Gastrocnemius medialis (tissue), 4 donors: ENCODE measurements at regions not wholly inside any gene's neighbourhood (a gene's known extent, or its start where the extent isn't known, plus 50 kb on each side); places are given as distances from the start of the nearest gene placed in this dataset.

Experiments
- ATAC-seq, 2 donors: fragments of 150-250 bp; one replicate each; pipeline ENCODE4 v1.9.1; 2016
- DNase-seq, 2 donors: peaks; one replicate each; pipeline ENCODE4 v3.0.0-alpha.2; 2019
- H3K27ac ChIP-seq, 4 donors: fragments of 200-600 bp; sonication (generic); 1 replicate in 1 of 4; 2 replicates in 3 of 4; pipeline ENCODE4 v1.5.1; 2016 to 2018; ENCODE audit warnings: mild to moderate bottlenecking in 2 of 4, moderate library complexity in 1 of 4
- H3K27me3 ChIP-seq, 3 donors: fragments of 200-600 bp; sonication (generic) in 2 of 3; 1 replicate in 1 of 3; 2 replicates in 2 of 3; pipeline versions ENCODE4 v1.5.1 to v1.6.0; 2016 to 2019; ENCODE audit warnings: mild to moderate bottlenecking in 1 of 3, moderate library complexity in 1 of 3
- H3K36me3 ChIP-seq, 2 donors: fragments of 200-600 bp; sonication (generic) in 1 of 2; one replicate each; pipeline ENCODE4 v1.5.1; 2017 to 2018
- H3K4me1 ChIP-seq, 2 donors: fragments of 200-600 bp; sonication (generic) in 1 of 2; one replicate each; pipeline ENCODE4 v1.5.1; 2016 to 2017; ENCODE audit warnings: mild to moderate bottlenecking in 2 of 2
- H3K4me3 ChIP-seq, 4 donors: fragments of 200-600 bp; sonication (generic) in 3 of 4; 1 replicate in 1 of 4; 2 replicates in 3 of 4; pipeline ENCODE4 v1.5.1; 2016 to 2019; ENCODE audit warnings: mild to moderate bottlenecking in 2 of 4
- H3K9me3 ChIP-seq, 3 donors: fragments of 200-600 bp; sonication (generic) in 2 of 3; 1 replicate in 1 of 3; 2 replicates in 2 of 3; pipeline ENCODE4 v1.5.1; 2016 to 2019
- CTCF ChIP-seq, 5 experiments: fragments of 450-650 bp in 3 of 5; fragments of 200-600 bp in 2 of 5; sonication (generic) in 2 of 5; IDR thresholded peaks in 4 of 5; conservative IDR thresholded peaks in 1 of 5; 1 replicate in 4 of 5; 2 replicates in 1 of 5; pipeline ENCODE4 v1.5.1; 2016 to 2019; ENCODE audit warnings: antibody characterized with exemption in 5 of 5, mild to moderate bottlenecking in 3 of 5, moderate library complexity in 3 of 5
- POLR2A ChIP-seq, 2 donors: fragments of 450-650 bp; IDR thresholded peaks; one replicate each; pipeline ENCODE4 v1.6.1; 2017; ENCODE audit warnings: antibody characterized with exemption in 2 of 2, mild to moderate bottlenecking in 2 of 2, moderate library complexity in 2 of 2
- in situ Hi-C, 4 donors: fragments of 200-750 bp; cut with MboI; loops; one replicate each; pipeline versions ENCODE4 v1.15.0 to v1.8.0; 2017; ENCODE audit warnings: low sequenced_read_pairs in 4 of 4
- intact Hi-C: fragments of 100-400 bp; cut with DNase I; formaldehyde crosslinking; loops from one replicate; pipeline ENCODE4 v1.15.1; 2023; ENCODE audit warnings: low total_unique reads

- Histone ChIP-seq H3K36me3 (no peaks in the 10 kb centered on the region), H3K4me3 (no peak overlapping the region), H3K27ac (no peak overlapping the region), H3K9me3 (no peaks in the 10 kb centered on the region), H3K27me3 (no peaks in the 10 kb centered on the region), H3K4me1 (no peaks in the 10 kb centered on the region)
- ATAC-seq (no peak), DNase-seq (no peak)
- in situ Hi-C loops (no loop called here), intact Hi-C loops (no loop called here)
- TF ChIP-seq POLR2A (IDR thresholded peaks at IDR 0.05) (no peak), CTCF (IDR thresholded peaks at IDR 0.05 in 4 of 5, conservative IDR thresholded peaks at IDR 0.05 in 1 of 5) (no peak)
Observed at GRCh38 chr10:93189944-93190343, 116.3 kb downstream of the CYP26A1 start.

GRCh38 chr10:93190372-93190771, 116.7 kb downstream of the CYP26A1 start:
- H3K4me3 ChIP-seq, result no peak overlapping the region
- H3K27ac ChIP-seq, result no peak overlapping the region
- TF ChIP-seq POLR2A (IDR thresholded peaks at IDR 0.05), result no peak
- no peak for TF ChIP-seq CTCF (IDR thresholded peaks at IDR 0.05 in 4 of 5, conservative IDR thresholded peaks at IDR 0.05 in 1 of 5)
- no peaks in the 10 kb centered on the region for H3K36me3 ChIP-seq
- DNase-seq (no peak), ATAC-seq (no peak)
- H3K4me1 ChIP-seq, result no peaks in the 10 kb centered on the region
- H3K9me3 ChIP-seq, result no peaks in the 10 kb centered on the region
- in situ Hi-C loops (no loop called here), intact Hi-C loops (no loop called here)
- no peaks in the 10 kb centered on the region for H3K27me3 ChIP-seq

- Histone ChIP-seq H3K4me1 (no peaks in the 10 kb centered on the region), H3K27me3 (no peaks in the 10 kb centered on the region), H3K9me3 (no peaks in the 10 kb centered on the region), H3K36me3 (no peaks in the 10 kb centered on the region), H3K4me3 (no peak overlapping the region), H3K27ac (no peak overlapping the region)
- DNase-seq (no peak), ATAC-seq (no peak)
- intact Hi-C loops, result no loop called here
- in situ Hi-C loops, result no loop called here
- TF ChIP-seq CTCF (IDR thresholded peaks at IDR 0.05 in 4 of 5, conservative IDR thresholded peaks at IDR 0.05 in 1 of 5), result no peak
- no peak for TF ChIP-seq POLR2A (IDR thresholded peaks at IDR 0.05)
Observed at GRCh38 chr10:93193906-93194305, 120.2 kb downstream of the CYP26A1 start.

- Histone ChIP-seq H3K4me1 (peaks cover 0 to 6% of the 10 kb centered on the region in 2 donors), H3K27me3 (no peaks in the 10 kb centered on the region), H3K27ac (no peak overlapping the region), H3K36me3 (no peaks in the 10 kb centered on the region), H3K4me3 (peak overlapping the region; percentile 41 to 59 (median 42)), H3K9me3 (no peaks in the 10 kb centered on the region)
- no peak for TF ChIP-seq POLR2A (IDR thresholded peaks at IDR 0.05)
- no peak for TF ChIP-seq CTCF (IDR thresholded peaks at IDR 0.05 in 4 of 5, conservative IDR thresholded peaks at IDR 0.05 in 1 of 5)
- ATAC-seq (no peak), DNase-seq (no peak)
- in situ Hi-C loops (no loop called here), intact Hi-C loops (no loop called here)
Observed at GRCh38 chr10:93198401-93199131, 124.9 kb downstream of the CYP26A1 start.
